Right hindlimb (tissue), 1 donor: ENCODE measurements at regions not wholly inside any gene's neighbourhood (a gene's known extent, or its start where the extent isn't known, plus 50 kb on each side); places are given as distances from the start of the nearest gene placed in this dataset.

ENCODE experiments used
- DNase-seq: peaks from one replicate; pipeline ENCODE4 v3.0.0-alpha.2; 2018

GRCh38 chr14:82390586-82390985, 856.9 kb upstream of the SEL1L start:
- DNase-seq, result no peak

- DNase-seq, result no peak
Observed at GRCh38 chr14:82394916-82395315, 861.3 kb upstream of the SEL1L start.

GRCh38 chr14:82398256-82398655, 864.6 kb upstream of the SEL1L start:
- no peak for DNase-seq

GRCh38 chr14:82403987-82404386, 870.3 kb upstream of the SEL1L start:
- DNase-seq, result no peak

- no peak for DNase-seq
Observed at GRCh38 chr14:82410064-82410463, 876.4 kb upstream of the SEL1L start.

- no peak for DNase-seq
Observed at GRCh38 chr14:82411298-82411697, 877.6 kb upstream of the SEL1L start.

- DNase-seq, result no peak
Observed at GRCh38 chr14:82412545-82412944, 878.9 kb upstream of the SEL1L start.

GRCh38 chr14:82414853-82415539, 881.3 kb upstream of the SEL1L start:
- DNase-seq, result no peak

- no peak for DNase-seq
Observed at GRCh38 chr14:82419933-82420332, 886.3 kb upstream of the SEL1L start.

GRCh38 chr14:82420871-82421270, 887.2 kb upstream of the SEL1L start:
- DNase-seq, result peak; percentile 20

- DNase-seq, result no peak
Observed at GRCh38 chr14:82421286-82421685, 887.6 kb upstream of the SEL1L start.

- no peak for DNase-seq
Observed at GRCh38 chr14:82422230-82422629, 888.6 kb upstream of the SEL1L start.

- no peak for DNase-seq
Observed at GRCh38 chr14:82425261-82425660, 891.6 kb upstream of the SEL1L start.

- no peak for DNase-seq
Observed at GRCh38 chr14:82431031-82431430, 897.4 kb upstream of the SEL1L start.

- no peak for DNase-seq
Observed at GRCh38 chr14:82432301-82433105, 898.9 kb upstream of the SEL1L start.

GRCh38 chr14:82438436-82438835, 904.8 kb upstream of the SEL1L start:
- no peak for DNase-seq

- DNase-seq, result no peak
Observed at GRCh38 chr14:82441270-82441669, 907.6 kb upstream of the SEL1L start.

- no peak for DNase-seq
Observed at GRCh38 chr14:82445810-82446570, 912.3 kb upstream of the SEL1L start.

- no peak for DNase-seq
Observed at GRCh38 chr14:82447586-82447985, 913.9 kb upstream of the SEL1L start.

GRCh38 chr14:82449926-82450468, 916.3 kb upstream of the SEL1L start:
- no peak for DNase-seq

GRCh38 chr14:82451675-82452074, 918.0 kb upstream of the SEL1L start:
- DNase-seq, result no peak

GRCh38 chr14:82482345-82482744, 948.7 kb upstream of the SEL1L start:
- DNase-seq, result no peak

- no peak for DNase-seq
Observed at GRCh38 chr14:82488473-82488872, 954.8 kb upstream of the SEL1L start.
